ENCODE measurements at regions not wholly inside any gene's neighbourhood (a gene's known extent, or its start where the extent isn't known, plus 50 kb on each side); places are given as distances from the start of the nearest gene placed in this dataset.
"Not testable (repeated sequence)": the region's sequence is repeated elsewhere in the genome, so short reads cannot be mapped to it uniquely, and the experiment has no call there.

DNA sequence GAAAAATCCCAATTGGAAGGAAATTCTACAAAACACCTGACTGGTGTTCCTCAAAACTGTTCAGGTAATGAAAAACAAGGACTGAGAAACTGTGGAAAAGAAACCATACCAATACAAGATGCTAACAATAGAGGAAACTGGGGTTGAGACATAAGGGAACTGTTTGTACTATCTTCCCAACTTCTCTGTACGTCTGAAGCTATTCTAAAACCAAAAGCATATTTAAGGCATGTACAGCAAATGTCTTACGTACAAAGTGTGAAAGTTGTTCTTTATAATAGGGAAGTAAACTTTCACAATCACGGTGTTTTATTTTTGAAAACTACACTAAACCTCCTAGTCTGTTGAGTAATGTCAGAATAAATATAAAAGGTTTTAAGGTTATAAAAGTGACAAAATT, 776.1 kb upstream of the RAB6C start:
- no peak for DNase-seq (ENCODE audit: low read depth in 2 of 2, low spot score in 1 of 2)

DNA sequence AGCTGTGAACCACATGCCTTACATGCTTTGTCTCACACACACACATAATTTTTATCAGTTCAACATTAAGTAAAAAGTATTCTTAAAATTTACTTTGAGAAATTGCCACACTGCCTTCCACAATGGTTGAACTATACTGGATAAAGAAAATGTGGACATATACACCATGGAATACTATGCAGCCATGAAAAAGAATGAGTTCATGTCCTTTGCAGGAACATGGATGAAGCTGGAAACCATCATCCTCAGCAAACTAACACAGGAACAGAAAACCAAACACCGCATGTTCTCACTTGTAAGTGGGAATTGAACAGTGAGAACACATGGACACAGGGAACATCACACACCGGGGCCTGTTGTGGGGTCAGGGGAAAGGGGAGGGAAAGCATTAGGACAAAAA, 774.9 kb upstream of the RAB6C start:
- not testable (repeated sequence) for DNase-seq (ENCODE audit: low read depth in 2 of 2, low spot score in 1 of 2)

DNA sequence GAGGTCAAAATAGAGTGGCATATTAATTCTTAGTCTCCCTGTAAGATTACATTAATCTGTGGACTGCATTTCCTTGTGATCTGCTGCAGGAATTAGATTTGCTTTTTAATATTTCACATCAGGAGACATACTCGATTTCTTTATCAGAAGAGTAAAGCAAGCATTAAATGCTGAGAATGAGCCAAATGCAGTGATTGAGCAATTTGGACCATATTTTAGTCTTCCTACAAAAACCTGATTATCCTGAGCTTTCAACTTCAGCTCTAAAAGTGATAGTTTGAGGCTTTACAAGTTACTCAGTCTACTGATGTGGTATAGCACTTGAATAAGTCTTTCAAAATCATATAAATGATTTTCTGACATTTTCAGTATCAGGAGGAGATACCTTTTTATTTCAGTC, 774.3 kb upstream of the RAB6C start:
- no peak for DNase-seq (ENCODE audit: low read depth in 2 of 2, low spot score in 1 of 2)

DNA sequence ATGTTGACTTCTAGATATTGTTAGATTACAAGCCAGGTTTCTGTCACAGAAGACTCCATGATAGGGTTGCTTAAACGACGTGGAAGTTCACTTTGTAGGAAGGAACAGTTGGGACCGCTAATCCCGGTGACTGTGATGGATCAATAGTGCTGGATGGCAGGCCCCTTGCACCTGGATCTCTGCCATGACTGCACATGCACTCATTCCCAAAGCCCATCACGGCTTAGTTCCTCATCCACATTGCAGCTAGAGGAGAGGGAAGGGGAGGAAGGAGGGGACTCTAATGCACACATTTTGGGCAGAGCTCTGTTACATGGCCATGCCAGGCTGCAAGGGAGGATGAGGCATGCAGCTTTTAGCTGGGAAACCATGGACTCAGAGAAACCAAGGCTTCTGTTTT, 773.7 kb upstream of the RAB6C start:
- DNase-seq (ENCODE audit: low read depth in 2 of 2, low spot score in 1 of 2): no peak

DNA sequence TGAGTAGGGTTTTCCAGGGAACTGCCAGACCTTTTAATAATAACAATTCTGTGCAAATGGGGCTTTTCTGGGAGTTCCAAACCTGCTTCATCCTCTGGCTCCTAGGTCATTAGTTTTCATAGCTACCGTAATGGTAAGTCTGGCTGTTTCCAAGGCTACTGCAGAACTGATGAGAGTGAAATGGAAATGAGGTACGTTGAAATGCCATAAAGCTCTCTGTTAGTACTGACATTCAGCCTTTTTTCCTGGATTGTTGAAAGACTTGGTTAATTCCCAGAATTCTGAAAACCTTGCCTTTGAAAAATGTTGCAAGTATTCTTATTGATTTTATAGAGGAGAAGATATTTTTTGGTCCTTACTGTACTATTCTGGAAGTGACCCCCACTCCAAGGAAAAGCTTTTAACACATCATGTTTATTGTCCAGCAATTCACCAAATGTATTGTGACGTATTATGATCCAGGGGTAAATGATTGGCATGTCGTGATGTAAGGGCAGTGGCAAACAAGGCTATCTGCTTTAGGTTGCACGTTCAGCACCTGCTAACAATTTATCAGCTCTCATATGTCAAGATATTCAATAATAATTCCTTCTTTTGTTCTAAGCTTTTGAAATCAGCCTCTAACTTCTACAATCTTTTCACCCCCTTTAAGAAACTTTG, 767.0 kb upstream of the RAB6C start:
- DNase-seq (ENCODE audit: low read depth in 2 of 2, low spot score in 1 of 2): no peak

DNA sequence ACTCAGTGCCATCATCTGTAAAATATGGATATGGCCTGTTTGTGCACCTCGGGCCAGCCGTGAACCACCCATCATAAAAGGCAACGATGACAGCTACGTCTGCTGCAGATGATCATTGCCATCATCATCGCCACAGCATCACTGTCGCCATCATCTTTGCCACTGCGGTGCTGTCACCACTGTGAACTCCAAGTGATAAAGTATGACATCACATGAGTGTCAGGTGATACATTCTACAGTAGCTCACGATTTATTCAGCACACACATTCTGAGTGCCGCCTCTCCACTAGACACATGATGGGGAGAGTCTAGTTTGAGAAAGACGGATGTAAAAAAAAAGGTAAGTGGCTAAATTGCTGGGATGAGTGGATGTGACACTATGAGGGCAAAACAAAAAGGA, 755.4 kb upstream of the RAB6C start:
- no peak for DNase-seq (ENCODE audit: low read depth in 2 of 2, low spot score in 1 of 2)

DNA sequence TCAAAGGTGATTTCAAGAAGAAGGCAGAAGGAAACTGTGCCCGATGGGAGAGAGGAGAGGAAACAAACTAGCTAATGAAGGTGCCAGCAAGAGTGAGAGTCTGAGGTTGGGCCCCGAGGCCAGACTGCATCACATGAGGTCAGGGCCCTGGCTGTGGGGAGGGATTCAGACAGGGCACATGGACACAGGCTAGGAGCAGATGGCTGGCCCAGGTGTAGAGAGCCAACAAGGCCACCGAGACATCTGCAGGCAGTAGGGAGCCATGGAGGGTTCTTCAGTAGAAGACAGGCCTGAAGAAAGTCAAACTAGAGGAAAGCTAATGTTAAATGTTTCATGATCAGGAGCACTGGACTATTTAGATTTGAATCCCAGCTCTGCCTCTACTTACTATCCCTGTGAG, 755.0 kb upstream of the RAB6C start:
- no peak for DNase-seq (ENCODE audit: low read depth in 2 of 2, low spot score in 1 of 2)

DNA sequence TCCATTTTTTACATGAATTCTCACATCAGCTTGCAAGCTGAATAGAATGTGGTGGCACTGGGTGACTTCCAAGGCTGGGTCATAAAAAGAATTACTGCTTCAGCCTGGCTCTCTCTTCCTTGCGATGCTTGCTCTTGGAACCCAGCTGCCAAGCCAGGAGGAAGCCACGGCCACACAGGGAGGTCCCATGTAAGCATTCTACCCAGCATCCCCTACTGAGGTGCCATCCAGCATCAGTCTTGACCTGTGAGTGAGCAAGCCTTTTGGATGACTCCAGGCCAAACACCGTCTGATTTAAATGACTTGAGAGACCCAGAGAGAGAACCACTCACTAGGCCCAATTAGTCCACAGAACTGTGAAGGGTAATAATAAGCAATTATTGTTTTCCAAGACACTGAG, 750.3 kb upstream of the RAB6C start:
- DNase-seq (ENCODE audit: low read depth in 2 of 2, low spot score in 1 of 2): no peak

DNA sequence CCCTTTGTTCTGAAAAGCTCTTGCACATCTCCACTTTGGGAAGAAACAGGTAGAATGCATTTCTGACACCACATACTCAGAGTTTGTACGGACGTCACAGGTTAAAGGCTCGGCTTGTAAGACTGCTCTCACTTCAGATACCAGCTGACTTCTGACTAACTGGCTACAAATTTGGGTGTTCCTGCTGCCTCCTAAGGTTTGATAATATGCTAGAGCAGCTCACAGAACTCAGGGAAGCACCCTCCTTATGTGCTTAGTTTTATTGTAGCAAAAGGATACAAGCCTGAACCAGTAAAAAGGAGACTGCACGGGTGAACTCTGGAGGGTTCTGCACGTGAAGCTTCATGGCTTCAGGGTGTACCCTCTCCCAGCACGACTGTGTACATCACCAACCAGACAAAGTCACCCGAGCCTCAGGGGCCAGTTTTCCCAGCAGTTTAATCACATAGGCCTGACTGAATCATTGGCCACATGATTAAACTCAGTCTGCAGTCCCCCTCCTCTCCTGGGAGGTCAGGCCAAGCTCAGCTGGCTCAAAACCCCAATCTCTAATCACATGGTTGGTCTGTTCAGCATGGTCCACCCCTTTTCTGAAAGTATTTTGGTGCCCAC, 749.5 kb upstream of the RAB6C start:
- DNase-seq (ENCODE audit: low read depth in 2 of 2, low spot score in 1 of 2): no peak

DNA sequence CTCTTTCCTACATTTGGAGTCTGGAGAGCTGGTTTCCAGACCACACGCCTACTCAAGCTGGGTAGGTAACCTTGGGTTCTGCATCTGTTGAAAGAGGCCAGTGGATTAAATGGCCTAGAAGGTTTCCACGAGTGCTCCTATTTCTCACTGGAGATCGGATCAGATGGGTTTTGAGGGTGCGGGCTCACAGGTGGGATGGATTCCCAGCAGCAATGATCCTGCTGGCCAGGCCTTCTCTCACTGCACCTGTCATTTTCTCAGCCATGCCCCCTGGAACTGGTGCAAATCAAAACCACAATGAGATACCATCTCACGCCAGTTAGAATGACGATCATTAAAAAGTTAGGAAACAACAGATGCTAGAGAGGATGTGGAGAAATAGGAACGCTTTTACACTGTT, 747.5 kb upstream of the RAB6C start:
- DNase-seq (ENCODE audit: low read depth in 2 of 2, low spot score in 1 of 2): no peak

DNA sequence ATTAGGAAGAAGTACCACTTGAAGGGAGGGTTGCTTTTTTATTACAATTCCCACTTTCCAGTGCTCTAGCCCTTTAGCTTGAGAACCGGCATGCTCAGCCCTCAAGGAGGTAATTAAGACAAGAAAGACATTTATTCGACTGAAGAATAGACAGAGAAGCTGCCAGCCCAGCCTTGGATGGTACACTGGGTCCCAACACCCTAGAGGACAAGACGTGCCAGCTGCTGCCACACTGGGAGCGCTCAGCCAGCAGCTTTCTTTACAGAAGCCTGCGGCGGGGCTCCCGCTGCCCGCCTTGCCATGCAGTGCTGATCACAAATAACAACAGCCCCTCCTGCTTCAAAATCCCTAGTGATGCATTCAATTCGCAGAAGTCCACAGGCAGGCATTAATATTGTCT, 746.3 kb upstream of the RAB6C start:
- no peak for DNase-seq (ENCODE audit: low read depth in 2 of 2, low spot score in 1 of 2)

DNA sequence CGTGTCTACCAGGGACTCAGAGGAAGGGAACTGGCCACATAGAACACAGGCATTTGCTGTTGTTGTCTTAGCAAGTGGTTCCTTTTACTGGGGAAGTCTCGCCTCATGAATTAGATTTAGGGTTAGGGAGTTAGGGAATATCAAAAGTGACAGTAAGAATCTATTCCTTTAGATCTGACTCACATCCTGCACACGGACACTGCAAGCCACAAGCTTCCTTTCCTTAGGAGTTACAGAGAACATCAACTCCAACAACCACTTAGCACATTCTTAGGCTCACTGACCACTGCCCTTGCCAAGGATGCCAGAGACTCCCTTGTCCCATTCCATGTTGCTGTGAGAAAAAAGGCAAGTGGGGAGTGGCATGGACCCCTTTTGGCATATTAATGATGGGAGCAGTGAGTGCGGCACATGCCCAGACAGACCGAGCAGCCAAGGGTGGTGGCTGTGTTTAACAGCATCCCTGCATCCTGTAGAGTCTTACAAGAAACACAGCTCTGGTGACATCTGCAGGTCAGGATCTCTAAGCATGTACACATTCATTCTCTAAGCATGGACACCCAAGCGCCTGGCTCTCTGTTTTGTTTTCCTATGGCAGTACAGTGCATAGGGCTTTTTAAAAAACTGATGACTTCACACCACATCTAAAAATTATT, 745.6 kb upstream of the RAB6C start:
- no peak for DNase-seq (ENCODE audit: low read depth in 2 of 2, low spot score in 1 of 2)

DNA sequence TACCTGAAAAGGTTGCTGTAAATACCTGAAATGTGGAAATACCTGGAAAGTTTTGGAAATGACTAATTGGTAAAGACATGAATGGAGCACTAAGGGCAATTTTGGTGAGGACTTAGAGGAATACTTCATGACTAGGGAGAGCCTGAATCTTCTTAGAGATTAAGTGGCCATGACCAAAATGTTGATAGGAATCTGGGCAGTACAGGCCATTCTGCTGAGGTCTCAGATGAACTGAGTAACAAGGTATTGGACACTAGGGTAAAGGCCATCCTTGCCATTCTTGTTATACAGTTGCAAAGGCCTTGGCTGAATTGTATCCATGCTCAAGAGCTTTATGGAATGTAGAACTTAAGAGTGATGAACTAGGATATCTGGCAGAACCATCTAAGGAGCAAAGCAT, 742.9 kb upstream of the RAB6C start:
- no peak for DNase-seq (ENCODE audit: low read depth in 2 of 2, low spot score in 1 of 2)

DNA sequence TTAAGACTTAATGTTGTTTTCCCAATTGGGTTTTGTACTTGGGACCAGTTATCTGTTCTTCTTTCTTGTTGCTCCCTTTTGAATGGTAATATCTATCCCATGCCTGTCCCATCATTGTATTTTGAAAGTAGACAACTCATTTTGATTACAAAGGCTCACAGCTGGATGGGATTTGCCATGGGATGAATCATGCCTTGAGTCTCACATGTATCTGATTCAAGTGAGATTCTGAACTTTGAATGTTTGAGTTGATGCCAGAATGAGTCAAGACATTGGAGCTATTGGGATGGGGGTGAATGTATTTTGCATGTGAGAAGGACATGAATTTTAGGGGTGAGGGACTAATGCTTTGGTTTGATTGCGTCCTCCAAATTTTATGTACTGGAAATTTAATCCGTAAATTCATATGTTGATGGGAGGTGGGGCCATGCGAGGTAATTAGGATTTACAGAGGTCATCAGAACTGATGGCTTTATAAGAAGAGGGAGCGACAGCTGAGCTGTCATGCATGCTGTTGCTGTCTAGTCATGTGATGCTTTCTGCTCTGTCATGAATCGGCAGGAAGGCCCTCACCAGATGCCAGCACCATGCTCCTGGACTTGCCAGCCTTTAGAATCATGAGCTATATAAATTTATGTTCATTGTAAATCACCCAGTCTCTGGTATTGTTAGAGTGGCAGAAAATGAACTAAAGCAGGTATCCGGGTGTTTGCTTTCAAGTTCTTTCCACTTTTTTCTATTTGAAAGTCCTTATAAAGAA, 741.3 kb upstream of the RAB6C start:
- no peak for DNase-seq (ENCODE audit: low read depth in 2 of 2, low spot score in 1 of 2)

DNA sequence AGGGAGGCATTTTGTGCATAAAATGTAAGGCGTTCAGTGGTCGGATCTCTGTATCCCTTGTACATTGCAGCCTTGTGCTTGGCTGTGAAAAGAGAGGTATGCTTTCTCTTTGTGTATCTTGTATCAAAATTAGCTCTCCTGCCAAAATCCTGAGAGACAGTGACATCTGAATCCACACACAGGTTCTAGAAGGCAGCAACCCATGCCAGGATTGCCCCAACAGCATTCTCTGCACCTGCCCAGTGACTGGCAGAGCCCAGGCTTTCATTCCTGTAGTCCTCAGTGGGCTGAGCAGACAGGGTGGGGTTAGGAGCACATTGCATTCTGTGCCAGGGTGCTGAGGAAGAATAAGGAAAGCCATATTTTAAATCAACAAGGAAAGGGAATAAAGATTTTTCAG, 740.3 kb upstream of the RAB6C start:
- DNase-seq (ENCODE audit: low read depth in 2 of 2, low spot score in 1 of 2): no peak

DNA sequence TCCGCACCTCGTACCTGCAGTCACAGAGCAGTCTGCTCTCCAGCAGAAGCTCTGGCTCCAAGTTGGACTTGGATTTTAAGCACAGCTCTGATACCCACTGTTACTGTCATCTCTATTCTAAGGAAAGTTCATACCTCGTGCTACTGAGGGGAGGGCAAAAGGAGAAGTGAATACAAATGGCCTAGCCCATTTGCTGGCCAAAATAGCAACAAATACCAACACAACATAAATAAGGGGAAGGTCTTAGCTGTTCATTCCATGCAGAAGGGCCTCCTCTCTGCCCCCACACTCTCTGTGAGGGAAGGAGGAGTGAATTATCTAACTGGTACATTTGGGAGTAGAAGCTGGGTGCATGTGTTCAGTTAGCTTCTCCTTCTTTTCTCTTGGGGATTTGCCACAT, 739.4 kb upstream of the RAB6C start:
- DNase-seq (ENCODE audit: low read depth in 2 of 2, low spot score in 1 of 2): no peak

DNA sequence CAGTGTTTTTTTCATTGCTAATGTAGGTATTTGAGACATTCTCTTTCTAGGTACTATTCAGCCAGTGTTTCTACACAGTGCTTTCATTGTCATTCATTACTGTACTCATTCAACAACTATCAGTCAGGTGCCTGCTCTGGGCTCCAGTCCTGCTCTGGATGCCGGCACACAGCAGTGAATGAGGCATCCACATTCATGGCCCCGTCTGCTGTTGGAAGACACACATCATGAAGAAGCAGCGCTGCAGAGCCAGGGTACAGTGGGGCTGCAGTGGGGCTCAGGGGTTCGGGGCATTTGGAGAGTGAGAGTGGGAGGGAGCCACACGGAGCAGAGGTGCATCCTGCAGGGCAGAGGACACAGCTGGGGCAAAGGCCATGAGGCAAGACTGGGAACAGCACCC, 737.2 kb upstream of the RAB6C start:
- no peak for DNase-seq (ENCODE audit: low read depth in 2 of 2, low spot score in 1 of 2)

DNA sequence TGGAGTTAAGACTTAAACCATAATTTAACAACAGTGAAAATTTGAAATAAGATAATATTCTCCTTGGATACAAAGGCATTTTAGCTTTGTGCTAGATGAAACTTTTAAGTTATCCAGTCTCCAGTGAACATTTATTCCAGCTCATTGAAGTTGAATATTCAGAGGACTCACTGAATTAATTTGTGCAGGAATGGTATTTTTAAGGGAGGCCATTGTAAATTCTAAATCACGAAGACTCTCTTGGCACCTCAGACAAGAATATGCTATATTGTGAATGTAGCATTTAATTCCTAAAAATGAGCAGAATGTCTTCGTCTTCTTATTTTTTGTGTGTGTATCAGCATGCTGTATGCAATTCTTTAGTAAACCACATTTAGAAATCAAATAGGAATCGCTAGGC, 731.7 kb upstream of the RAB6C start:
- no peak for DNase-seq (ENCODE audit: low read depth in 2 of 2, low spot score in 1 of 2)

DNA sequence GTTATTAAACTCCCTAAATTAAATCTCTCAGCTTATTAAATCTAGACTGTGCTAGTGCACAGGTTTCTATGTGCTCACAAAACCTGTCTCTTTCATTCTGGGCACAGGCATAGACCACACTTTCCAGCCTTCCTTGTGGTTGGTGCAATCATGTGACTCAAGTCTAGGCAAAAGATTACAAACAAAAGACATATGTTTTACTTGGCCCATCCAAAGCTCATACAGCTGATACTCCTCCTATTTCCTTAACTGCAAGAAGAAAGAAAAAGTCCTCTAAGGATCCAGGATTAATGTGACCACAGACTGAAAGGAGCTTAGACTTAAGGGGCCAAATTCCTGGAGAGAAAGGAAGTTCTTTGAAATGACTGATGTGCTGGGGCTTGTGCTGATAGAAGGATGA, 731.3 kb upstream of the RAB6C start:
- no peak for DNase-seq (ENCODE audit: low read depth in 2 of 2, low spot score in 1 of 2)

DNA sequence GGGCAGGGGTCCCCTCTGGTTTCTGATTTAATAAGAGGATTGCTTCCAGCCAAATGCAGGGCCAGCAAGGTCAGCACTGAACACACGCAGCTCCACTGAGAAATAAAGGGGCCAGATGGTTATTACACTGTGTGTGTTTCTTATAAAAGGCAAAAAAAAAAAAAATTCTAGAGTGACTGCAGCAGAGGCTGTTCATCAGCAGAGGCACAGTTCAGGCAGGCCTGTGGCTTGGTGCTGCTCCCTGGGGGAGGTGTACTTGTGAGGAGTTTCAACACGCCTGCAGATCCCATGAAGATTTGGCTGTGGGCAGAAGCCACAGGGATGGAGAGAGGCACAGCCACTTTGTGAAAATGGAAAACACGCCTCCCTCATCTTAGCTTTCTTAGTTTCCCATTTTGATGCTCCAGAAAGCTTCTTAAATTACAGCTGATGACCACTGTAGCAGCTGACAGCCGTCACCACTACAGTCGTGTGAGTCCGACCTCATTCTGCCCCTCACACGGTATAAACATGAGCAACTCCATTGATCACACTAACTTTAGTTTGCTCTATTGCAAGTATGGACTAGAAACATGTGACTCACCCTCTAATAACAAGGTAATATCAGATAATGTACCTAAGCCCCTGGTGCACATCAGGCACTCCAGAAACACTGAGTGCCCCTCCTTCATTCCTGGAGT, 726.5 kb upstream of the RAB6C start:
- no peak for DNase-seq (ENCODE audit: low read depth in 2 of 2, low spot score in 1 of 2)

DNA sequence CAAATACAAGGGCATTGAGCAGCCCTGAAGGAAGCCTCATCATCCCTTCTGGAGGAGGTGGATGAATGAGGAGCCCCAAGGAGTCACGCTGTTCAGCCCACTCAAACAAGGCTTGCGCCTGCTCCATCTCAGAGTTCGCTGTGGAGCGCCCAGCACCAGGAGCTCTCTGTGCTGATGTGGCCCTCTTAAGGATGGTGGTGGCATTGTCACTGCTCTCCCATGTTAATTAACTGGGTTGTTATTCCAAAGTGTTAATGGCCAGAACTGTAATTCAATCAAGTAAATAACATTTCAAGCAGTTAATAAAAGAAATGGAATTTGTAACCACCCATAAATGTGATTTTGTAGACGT, 726.0 kb upstream of the RAB6C start:
- no peak for DNase-seq (ENCODE audit: low read depth in 2 of 2, low spot score in 1 of 2)

DNA sequence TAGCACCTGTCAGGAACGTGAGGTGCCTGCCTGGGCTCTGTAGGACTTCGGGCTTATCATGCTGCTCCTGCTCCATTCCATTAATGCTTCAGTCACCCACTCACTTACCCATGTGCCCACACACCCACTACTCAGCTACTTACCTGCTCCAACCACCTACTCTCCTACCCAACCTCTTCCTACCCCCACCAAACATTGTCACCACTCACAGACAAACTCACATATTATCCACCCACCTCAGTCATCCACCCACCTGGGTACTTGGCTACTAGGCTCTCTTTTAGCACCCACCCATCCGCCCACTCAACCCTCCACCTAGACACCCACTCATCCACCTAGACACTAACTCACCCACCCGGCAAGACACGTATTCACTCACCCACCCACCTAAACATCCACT, 724.7 kb upstream of the RAB6C start:
- no peak for DNase-seq (ENCODE audit: low read depth in 2 of 2, low spot score in 1 of 2)
